ENCODE measurements at regions not wholly inside any gene's neighbourhood (a gene's known extent, or its start where the extent isn't known, plus 50 kb on each side); places are given as distances from the start of the nearest gene placed in this dataset.

GRCh38 chr16:79677799-79678530 lies 77.4 kb upstream of the MAF start:
- DNase-seq (ENCODE audit: low read depth in 2 of 2): no peak
- no peak for TF ChIP-seq CTCF (IDR thresholded peaks at IDR 0.05; ENCODE audit: low read depth, low read length)

GRCh38 chr16:79673635-79674034 lies 73.1 kb upstream of the MAF start:
- no peak overlapping the region for H3K4me3 ChIP-seq (replicated peaks in 1 of 2; ENCODE audit: low read depth in 2 of 2, low read length in 2 of 2)
- no peak for TF ChIP-seq CTCF (IDR thresholded peaks at IDR 0.05; ENCODE audit: low read depth, low read length)
- DNase-seq (ENCODE audit: low read depth in 2 of 2): no peak

More at GRCh38 chr16:79677799-79678530, 77.4 kb upstream of the MAF start:
- H3K4me3 ChIP-seq (replicated peaks in 1 of 2; ENCODE audit: low read depth in 2 of 2, low read length in 2 of 2): no peak overlapping the region

GRCh38 chr16:79672524-79672923 lies 72.0 kb upstream of the MAF start:
- no peak for TF ChIP-seq CTCF (IDR thresholded peaks at IDR 0.05; ENCODE audit: low read depth, low read length)
- H3K4me3 ChIP-seq (replicated peaks in 1 of 2; ENCODE audit: low read depth in 2 of 2, low read length in 2 of 2): no peak overlapping the region
- no peak for DNase-seq (ENCODE audit: low read depth in 2 of 2)

GRCh38 chr16:79668502-79668901 lies 68.0 kb upstream of the MAF start:
- H3K4me3 ChIP-seq (replicated peaks in 1 of 2; ENCODE audit: low read depth in 2 of 2, low read length in 2 of 2): no peak overlapping the region
- DNase-seq (ENCODE audit: low read depth in 2 of 2): no peak
- no peak for TF ChIP-seq CTCF (IDR thresholded peaks at IDR 0.05; ENCODE audit: low read depth, low read length)

- DNase-seq (ENCODE audit: low read depth in 2 of 2): no peak
- TF ChIP-seq CTCF (IDR thresholded peaks at IDR 0.05; ENCODE audit: low read depth, low read length): no peak
- H3K4me3 ChIP-seq (replicated peaks in 1 of 2; ENCODE audit: low read depth in 2 of 2, low read length in 2 of 2): no peak overlapping the region
These were observed 65.4 kb upstream of the MAF start for GRCh38 chr16:79665970-79666369.

- TF ChIP-seq CTCF (IDR thresholded peaks at IDR 0.05; ENCODE audit: low read depth, low read length): no peak
- H3K4me3 ChIP-seq (replicated peaks in 1 of 2; ENCODE audit: low read depth in 2 of 2, low read length in 2 of 2): no peak overlapping the region
- DNase-seq (ENCODE audit: low read depth in 2 of 2): no peak
These were observed 63.9 kb upstream of the MAF start for GRCh38 chr16:79664407-79664806.
